T-cell (primary cell): ENCODE measurements at regions not wholly inside any gene's neighbourhood (a gene's known extent, or its start where the extent isn't known, plus 50 kb on each side); places are given as distances from the start of the nearest gene placed in this dataset.

Experiments used
- ATAC-seq, 4 experiments: fragments of 200-7000 bp in 3 of 4; fragments of 150-1000 bp in 1 of 4; cut with Tn5 transposase; replicated peaks in 1 of 4; 1 replicate in 3 of 4; 2 replicates in 1 of 4; pipeline ENCODE4 v1.10.0; 2021; ENCODE audit warnings: moderate library complexity in 3 of 4, mild to moderate bottlenecking in 2 of 4, moderate number of reproducible peaks in 1 of 4
- CTCF ChIA-PET, 2 donors: fragments of 300-600 bp; sonication (Branson Sonifier 250); formaldehyde crosslinking; loops; one replicate each; lab custom pipeline; 2022; ENCODE audit warnings: antibody characterized with exemption in 2 of 2; lab: Charles Lee
- POLR2A ChIA-PET, 2 donors: fragments of 300-600 bp; sonication (Branson Sonifier 250); formaldehyde crosslinking; loops; one replicate each; lab custom pipeline; 2022; ENCODE audit warnings: antibody characterized with exemption in 2 of 2; lab: Charles Lee
- DNase-seq, 35 experiments: peaks; one replicate each; pipeline versions ENCODE4 v3.0.0 to v3.0.0-alpha.2; 2013 to 2023
- H3K27ac ChIP-seq: one replicate; pipeline ENCODE4 v1.5.1; 2013; ENCODE audit warnings: low read length
- H3K27me3 ChIP-seq, 2 experiments: replicated peaks in 1 of 2; 1 replicate in 1 of 2; 2 replicates in 1 of 2; pipeline versions ENCODE4 v1.6.1 to v1.7.0; 2013; ENCODE audit warnings: low read length in 1 of 2, mixed read lengths in 1 of 2; ENCODE audit not compliant: control insufficient read depth in 2 of 2, insufficient read depth in 2 of 2; ENCODE audit errors: extremely low read depth in 1 of 2
- H3K36me3 ChIP-seq, 2 donors: 1 replicate in 1 of 2; 2 replicates in 1 of 2; pipeline versions ENCODE4 v1.6.1 to v1.7.0; 2013; ENCODE audit warnings: low read length in 1 of 2; ENCODE audit not compliant: control insufficient read depth in 2 of 2, insufficient read depth in 1 of 2; ENCODE audit errors: extremely low read depth in 1 of 2
- H3K4me1 ChIP-seq, 2 experiments: 1 replicate in 1 of 2; 2 replicates in 1 of 2; pipeline versions ENCODE4 v1.6.1 to v1.7.0; 2013; ENCODE audit warnings: low read length in 2 of 2, mixed read lengths in 1 of 2; ENCODE audit not compliant: insufficient read depth in 2 of 2, control insufficient read depth in 1 of 2; ENCODE audit errors: extremely low read depth in 1 of 2
- H3K4me3 ChIP-seq, 2 donors: 1 replicate in 1 of 2; 2 replicates in 1 of 2; pipeline versions ENCODE4 v1.5.1 to v1.7.0; 2013; ENCODE audit warnings: mild to moderate bottlenecking in 2 of 2, low read length in 1 of 2, moderate library complexity in 1 of 2; ENCODE audit not compliant: control insufficient read depth in 1 of 2; ENCODE audit errors: extremely low read depth in 1 of 2
- H3K9me3 ChIP-seq: 2 replicates; pipeline ENCODE4 v1.7.0; 2013
- H3K27ac Mint-ChIP-seq, 2 donors: one replicate each; pipeline ENCODE4 v1.8.0; 2020 to 2021; ENCODE audit warnings: mild to moderate bottlenecking in 2 of 2, mixed read lengths in 2 of 2
- H3K27me3 Mint-ChIP-seq, 2 donors: one replicate each; pipeline ENCODE4 v1.8.0; 2021 to 2022; ENCODE audit warnings: mixed read lengths in 2 of 2
- H3K36me3 Mint-ChIP-seq: one replicate; pipeline ENCODE4 v1.8.0; 2021; ENCODE audit warnings: mixed read lengths
- H3K4me1 Mint-ChIP-seq, 3 donors: one replicate each; pipeline ENCODE4 v1.8.0; 2020 to 2022; ENCODE audit warnings: mixed read lengths in 3 of 3, mild to moderate bottlenecking in 1 of 3
- H3K4me3 Mint-ChIP-seq, 3 donors: one replicate each; pipeline ENCODE4 v1.8.0; 2020 to 2022; ENCODE audit warnings: mild to moderate bottlenecking in 3 of 3, mixed read lengths in 3 of 3, moderate library complexity in 3 of 3
- H3K9me3 Mint-ChIP-seq, 3 donors: one replicate each; pipeline ENCODE4 v1.8.0; 2020 to 2022; ENCODE audit warnings: mixed read lengths in 3 of 3
- WGBS: methylation state at CpG from one replicate; pipeline ENCODE4 v1.1.5; 2013; ENCODE audit warnings: missing lambda C conversion rate; ENCODE audit not compliant: insufficient coverage; 5-methylcytosine and 5-hydroxymethylcytosine counted together

GRCh38 chr3:56997041-56997440, 63.4 kb upstream of the SPATA12 start:
- H3K4me1 Mint-ChIP-seq: peaks cover 2 to 7% (median 3%) of the 10 kb centered on the region in 3 donors
- H3K27ac Mint-ChIP-seq: no peak overlapping the region
- no peaks in the 10 kb centered on the region for H3K36me3 Mint-ChIP-seq
- no peak overlapping the region for H3K4me3 ChIP-seq
- CTCF ChIA-PET: interaction anchor here in 1 of 2 donors (1.8 kb wide), 1 partner anchor 198 kb away, joined by 7 read pairs; no protein-coding TSS in a partner anchor
- POLR2A ChIA-PET: interaction anchor here in 1 of 2 donors (0.6 kb wide), 1 partner anchor 122 kb away, joined by 9 read pairs; no protein-coding TSS in a partner anchor
- H3K27me3 Mint-ChIP-seq: peaks cover 0 to 1% of the 10 kb centered on the region in 2 donors
- peaks cover 0 to 5% of the 10 kb centered on the region in 2 experiments for H3K27me3 ChIP-seq
- H3K27ac ChIP-seq: no peak overlapping the region
- H3K36me3 ChIP-seq: no peaks in the 10 kb centered on the region
- ATAC-seq (no peak), DNase-seq (no peak)
- H3K4me3 Mint-ChIP-seq: no peak overlapping the region
- 100% methylated on average over 1 of the region's 3 CpGs for WGBS
- no peaks in the 10 kb centered on the region for H3K9me3 ChIP-seq
- H3K9me3 Mint-ChIP-seq: no peaks in the 10 kb centered on the region
- no peaks in the 10 kb centered on the region for H3K4me1 ChIP-seq

- no peaks in the 10 kb centered on the region for H3K9me3 ChIP-seq
- ChIA-PET POLR2A (no interaction called here), CTCF (no interaction called here)
- peaks cover 0 to under 1% of the 10 kb centered on the region in 2 experiments for H3K4me1 ChIP-seq
- ATAC-seq: no peak
- no peak for DNase-seq
- no peak overlapping the region for H3K4me3 ChIP-seq
- no peaks in the 10 kb centered on the region for H3K36me3 ChIP-seq
- no peak overlapping the region for H3K27ac ChIP-seq
- H3K27me3 Mint-ChIP-seq: peaks cover 3 to 16% of the 10 kb centered on the region in 2 donors
- H3K4me1 Mint-ChIP-seq: peaks cover 2 to 7% (median 3%) of the 10 kb centered on the region in 3 donors
- H3K27ac Mint-ChIP-seq: no peak overlapping the region
- WGBS: no CpG with 5 or more reads among the region's 6 CpGs
- H3K4me3 Mint-ChIP-seq: no peak overlapping the region
- H3K36me3 Mint-ChIP-seq: no peaks in the 10 kb centered on the region
- H3K27me3 ChIP-seq: peaks cover 0 to 10% of the 10 kb centered on the region in 2 experiments
- H3K9me3 Mint-ChIP-seq: no peaks in the 10 kb centered on the region
These were observed 66.1 kb upstream of the SPATA12 start for GRCh38 chr3:56994391-56994790.

- DNase-seq: no peak
- Histone ChIP-seq H3K27ac (no peak overlapping the region), H3K4me1 (peaks cover 0 to 17% of the 10 kb centered on the region in 2 experiments), H3K27me3 (peaks cover 0 to 13% of the 10 kb centered on the region in 2 experiments), H3K9me3 (no peaks in the 10 kb centered on the region), H3K36me3 (no peaks in the 10 kb centered on the region), H3K4me3 (no peak overlapping the region)
- ChIA-PET CTCF (interaction anchor here (0.5 to 4.7 kb wide), 8 partner anchors 74 to 288 kb away, joined by 3 to 51 read pairs (median 9); no protein-coding TSS in a partner anchor), POLR2A (no interaction called here)
- no peak for ATAC-seq
- WGBS: 85% methylated on average over 2 of the region's 3 CpGs
- Mint-ChIP-seq H3K4me3 (no peak overlapping the region), H3K4me1 (peaks cover 14 to 19% (median 18%) of the 10 kb centered on the region in 3 donors), H3K36me3 (no peaks in the 10 kb centered on the region), H3K27ac (no peak overlapping the region), H3K27me3 (peaks cover 3 to 18% of the 10 kb centered on the region in 2 donors), H3K9me3 (no peaks in the 10 kb centered on the region)
These were observed 69.8 kb upstream of the SPATA12 start for GRCh38 chr3:56990641-56991015.

DNA sequence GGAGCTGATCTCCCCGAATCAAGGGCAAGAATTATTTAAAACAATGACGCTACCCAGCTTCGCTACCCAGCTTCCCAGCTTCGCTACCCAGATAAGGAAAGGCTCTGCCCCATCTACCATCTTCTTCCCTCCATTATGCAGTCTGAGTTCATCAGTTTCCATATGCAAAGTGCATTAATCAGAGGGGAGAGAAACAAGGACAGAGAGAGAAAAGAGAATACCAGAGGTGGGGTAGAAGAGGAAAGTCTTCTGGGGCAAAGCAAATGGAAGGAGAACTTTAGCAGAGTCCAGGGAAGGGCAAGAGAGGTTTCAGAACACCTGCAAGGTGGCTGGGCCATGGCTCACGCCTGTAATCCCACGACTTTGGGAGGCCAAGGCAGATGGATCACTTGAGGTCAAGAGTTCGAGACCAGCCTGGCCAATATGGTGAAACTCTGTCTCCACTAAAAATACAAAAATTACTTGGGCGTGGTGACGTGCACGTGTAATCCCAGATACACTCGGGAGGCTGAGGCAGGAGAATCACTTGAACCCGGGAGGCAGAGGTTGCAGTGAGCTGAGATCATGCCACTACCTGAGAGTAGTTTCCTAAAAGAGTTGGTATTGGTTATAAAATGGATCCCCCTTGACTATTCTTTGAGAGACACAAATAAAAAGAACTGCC, 70.4 kb upstream of the SPATA12 start:
- Mint-ChIP-seq H3K4me3 (no peak overlapping the region), H3K36me3 (no peaks in the 10 kb centered on the region), H3K9me3 (no peaks in the 10 kb centered on the region), H3K4me1 (peaks cover 14 to 19% (median 16%) of the 10 kb centered on the region in 3 donors), H3K27me3 (peaks cover 3 to 17% of the 10 kb centered on the region in 2 donors), H3K27ac (no peak overlapping the region)
- peaks cover 0 to 19% of the 10 kb centered on the region in 2 experiments for H3K4me1 ChIP-seq
- H3K4me3 ChIP-seq: no peak overlapping the region
- ChIA-PET POLR2A (no interaction called here), CTCF (interaction anchor here (0.5 to 4.7 kb wide), 11 partner anchors 28 to 288 kb away, joined by 3 to 51 read pairs (median 6); no protein-coding TSS in a partner anchor)
- DNase-seq (no peak), ATAC-seq (no peak)
- WGBS: 72% methylated on average over 5 of the region's 12 CpGs
- H3K27ac ChIP-seq: no peak overlapping the region
- peaks cover 0 to 13% of the 10 kb centered on the region in 2 experiments for H3K27me3 ChIP-seq
- H3K36me3 ChIP-seq: no peaks in the 10 kb centered on the region
- H3K9me3 ChIP-seq: no peaks in the 10 kb centered on the region

DNA sequence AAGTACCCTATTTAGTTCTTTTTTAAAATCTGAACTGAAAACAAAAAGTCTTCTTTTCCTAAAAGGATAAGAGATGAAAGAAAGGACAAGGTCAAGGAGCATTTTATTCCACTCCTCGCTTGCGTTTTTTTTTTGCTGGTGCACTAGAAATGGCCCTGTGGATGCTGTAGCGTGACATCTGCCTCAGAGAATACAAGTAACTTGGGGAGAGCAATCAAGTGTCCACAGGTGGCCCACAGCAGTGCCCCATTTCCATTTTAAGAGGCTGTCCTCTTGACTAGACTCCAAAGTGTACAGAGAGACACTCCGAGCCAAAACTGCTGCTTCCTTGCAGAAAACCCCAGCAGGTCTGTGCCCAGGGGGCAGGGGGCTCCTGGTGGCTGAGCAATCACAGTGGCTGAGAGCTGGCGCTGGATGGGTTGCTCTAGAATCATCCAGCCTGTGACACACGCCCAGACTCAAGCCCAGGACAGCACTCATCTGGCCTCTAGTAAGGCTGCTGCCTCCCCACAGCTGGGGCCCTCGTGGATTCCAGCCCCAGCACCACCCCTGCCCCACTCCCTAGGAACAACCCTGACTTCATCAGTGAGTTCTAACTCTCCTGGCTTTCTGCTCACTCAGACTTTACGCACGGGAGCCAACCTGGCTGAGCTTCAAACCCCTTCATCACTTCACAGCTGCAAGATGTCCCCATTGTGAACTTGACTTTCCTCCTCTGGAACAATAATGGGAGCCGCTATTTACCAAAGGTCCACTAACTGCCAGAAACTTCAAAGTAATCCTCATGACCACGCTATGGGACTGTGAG, 71.1 kb upstream of the SPATA12 start:
- Mint-ChIP-seq H3K27me3 (peaks cover 3 to 17% of the 10 kb centered on the region in 2 donors), H3K4me1 (peaks cover 14 to 19% (median 16%) of the 10 kb centered on the region in 3 donors), H3K4me3 (no peak overlapping the region), H3K27ac (no peak overlapping the region), H3K9me3 (no peaks in the 10 kb centered on the region), H3K36me3 (no peaks in the 10 kb centered on the region)
- DNase-seq: no peak
- Histone ChIP-seq H3K9me3 (no peaks in the 10 kb centered on the region), H3K4me1 (peaks cover 0 to 19% of the 10 kb centered on the region in 2 experiments), H3K4me3 (no peak overlapping the region), H3K27me3 (peaks cover 0 to 13% of the 10 kb centered on the region in 2 experiments), H3K27ac (no peak overlapping the region), H3K36me3 (no peaks in the 10 kb centered on the region)
- ChIA-PET POLR2A (interaction anchor here (0.6 to 0.8 kb wide), 4 partner anchors 186 to 307 kb away, joined by 3 to 5 read pairs (median 4); no protein-coding TSS in a partner anchor), CTCF (interaction anchor here (0.5 to 4.7 kb wide), 33 partner anchors 9 to 649 kb away, joined by 3 to 51 read pairs (median 3); partner anchors contain the start of gene ARHGEF3 (in 1 of the 2))
- WGBS: 78% methylated on average over 11 of the region's 11 CpGs
- no peak for ATAC-seq
